ENCODE measurements at regions not wholly inside any gene's neighbourhood (a gene's known extent, or its start where the extent isn't known, plus 50 kb on each side); places are given as distances from the start of the nearest gene placed in this dataset.

GRCh38 chr12:98379106-98379505, 136.3 kb upstream of the TMPO start:
- no peak for DNase-seq (ENCODE audit: low spot score)
- Histone ChIP-seq H3K27ac (no peak overlapping the region), H3K4me3 (no peak overlapping the region), H3K9me3 (no peaks in the 10 kb centered on the region), H3K27me3 (replicated peaks; ENCODE audit: insufficient read depth) (peaks cover 4% of the 10 kb centered on the region), H3K4me1 (replicated peaks) (no peaks in the 10 kb centered on the region), H3K36me3 (no peaks in the 10 kb centered on the region)
- intact Hi-C loops (cut with DNase I): no loop called here
- TF ChIP-seq POLR2A (IDR thresholded peaks at IDR 0.05) (no peak), CTCF (IDR thresholded peaks at IDR 0.05) (no peak)
- 42% methylated on average over 1 of the region's 1 CpG for WGBS

GRCh38 chr12:98385641-98386040, 129.7 kb upstream of the TMPO start:
- Histone ChIP-seq H3K9me3 (no peaks in the 10 kb centered on the region), H3K4me3 (no peak overlapping the region), H3K36me3 (no peaks in the 10 kb centered on the region), H3K27me3 (replicated peaks; ENCODE audit: insufficient read depth) (no peaks in the 10 kb centered on the region), H3K4me1 (replicated peaks) (no peaks in the 10 kb centered on the region), H3K27ac (no peak overlapping the region)
- 95% methylated on average over 1 of the region's 1 CpG for WGBS
- DNase-seq (ENCODE audit: low spot score): no peak
- intact Hi-C loops (cut with DNase I): no loop called here
- TF ChIP-seq POLR2AphosphoS5 (IDR thresholded peaks at IDR 0.05) (no peak), POLR2A (IDR thresholded peaks at IDR 0.05) (no peak), CTCF (IDR thresholded peaks at IDR 0.05) (no peak)

- no peak for DNase-seq (ENCODE audit: low spot score)
- WGBS: 67% methylated on average over 2 of the region's 2 CpGs
- Histone ChIP-seq H3K4me3 (no peak overlapping the region), H3K27ac (no peak overlapping the region), H3K9me3 (no peaks in the 10 kb centered on the region), H3K4me1 (replicated peaks) (no peaks in the 10 kb centered on the region), H3K27me3 (replicated peaks; ENCODE audit: insufficient read depth) (no peaks in the 10 kb centered on the region), H3K36me3 (no peaks in the 10 kb centered on the region)
- intact Hi-C loops (cut with DNase I): no loop called here
- TF ChIP-seq POLR2A (IDR thresholded peaks at IDR 0.05) (no peak), CTCF (IDR thresholded peaks at IDR 0.05) (no peak), POLR2AphosphoS5 (IDR thresholded peaks at IDR 0.05) (no peak)
Observed at GRCh38 chr12:98387444-98387843, 127.9 kb upstream of the TMPO start.

- Histone ChIP-seq H3K27me3 (replicated peaks; ENCODE audit: insufficient read depth) (no peaks in the 10 kb centered on the region), H3K4me1 (replicated peaks) (no peaks in the 10 kb centered on the region), H3K27ac (no peak overlapping the region), H3K4me3 (no peak overlapping the region), H3K9me3 (no peaks in the 10 kb centered on the region), H3K36me3 (no peaks in the 10 kb centered on the region)
- no peak for DNase-seq (ENCODE audit: low spot score)
- TF ChIP-seq CTCF (IDR thresholded peaks at IDR 0.05): no peak
- no peak for TF ChIP-seq POLR2AphosphoS5 (IDR thresholded peaks at IDR 0.05)
- no peak for TF ChIP-seq POLR2A (IDR thresholded peaks at IDR 0.05)
- WGBS: 79% methylated on average over 10 of the region's 10 CpGs
- intact Hi-C loops (cut with DNase I): no loop called here
Observed at GRCh38 chr12:98388126-98388525, 127.3 kb upstream of the TMPO start.

GRCh38 chr12:98389593-98389992, 125.8 kb upstream of the TMPO start:
- TF ChIP-seq CTCF (IDR thresholded peaks at IDR 0.05): no peak
- TF ChIP-seq POLR2A (IDR thresholded peaks at IDR 0.05): no peak
- TF ChIP-seq POLR2AphosphoS5 (IDR thresholded peaks at IDR 0.05): no peak
- intact Hi-C loops (cut with DNase I): no loop called here

More at GRCh38 chr12:98389593-98389992, 125.8 kb upstream of the TMPO start:
- Histone ChIP-seq H3K4me1 (replicated peaks) (no peaks in the 10 kb centered on the region), H3K27me3 (replicated peaks; ENCODE audit: insufficient read depth) (no peaks in the 10 kb centered on the region), H3K36me3 (no peaks in the 10 kb centered on the region), H3K27ac (no peak overlapping the region), H3K4me3 (no peak overlapping the region), H3K9me3 (no peaks in the 10 kb centered on the region)
- 93% methylated on average over 2 of the region's 2 CpGs for WGBS
- DNase-seq (ENCODE audit: low spot score): no peak
